ENCODE measurements at regions not wholly inside any gene's neighbourhood (a gene's known extent, or its start where the extent isn't known, plus 50 kb on each side); places are given as distances from the start of the nearest gene placed in this dataset.

DNA sequence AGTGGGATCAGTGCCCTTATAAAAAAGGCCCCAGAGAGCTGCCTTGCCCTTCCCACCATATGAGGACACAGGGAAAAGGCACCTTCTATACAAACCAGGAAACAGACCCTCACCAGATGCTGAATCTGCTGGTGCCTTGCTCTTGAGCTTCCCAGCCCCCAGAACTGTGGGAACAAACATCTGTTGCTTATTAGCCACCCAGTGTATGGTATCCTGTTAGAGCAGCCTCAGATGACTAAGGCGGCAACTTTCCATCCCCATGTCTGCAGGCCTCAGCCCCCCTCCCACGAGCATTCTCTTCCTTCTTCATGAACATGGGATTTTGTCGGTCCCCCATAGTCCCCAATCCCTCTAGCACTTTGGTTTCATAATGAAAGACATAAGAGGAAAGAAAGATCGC lies 202.5 kb upstream of the GAS1 start:
- TF ChIP-seq POLR2A (IDR thresholded peaks at IDR 0.05; ENCODE audit: low read length) (no peak), GATA1 (IDR thresholded peaks at IDR 0.05; ENCODE audit: low read depth, low read length) (no peak)
